H54 (cell line): ENCODE measurements at regions not wholly inside any gene's neighbourhood (a gene's known extent, or its start where the extent isn't known, plus 50 kb on each side); places are given as distances from the start of the nearest gene placed in this dataset.
"Not testable (repeated sequence)": the region's sequence is repeated elsewhere in the genome, so short reads cannot be mapped to it uniquely, and the experiment has no call there.

Experiments used
- DNase-seq: peaks from one replicate; pipeline ENCODE4 v3.0.0; 2011; ENCODE audit warnings: low spot score, mixed read lengths; ENCODE audit not compliant: insufficient read length
- FAIRE-seq: peaks from 3 replicates; lab custom pipeline; 2011; peaks lifted over from hg19 to GRCh38; lab: Jason Lieb, UNC
- POLR2A ChIP-seq: IDR thresholded peaks from 2 replicates; pipeline ENCODE4 v1.6.1; 2011; ENCODE audit warnings: low read depth, mild to moderate bottlenecking, low read length

DNA sequence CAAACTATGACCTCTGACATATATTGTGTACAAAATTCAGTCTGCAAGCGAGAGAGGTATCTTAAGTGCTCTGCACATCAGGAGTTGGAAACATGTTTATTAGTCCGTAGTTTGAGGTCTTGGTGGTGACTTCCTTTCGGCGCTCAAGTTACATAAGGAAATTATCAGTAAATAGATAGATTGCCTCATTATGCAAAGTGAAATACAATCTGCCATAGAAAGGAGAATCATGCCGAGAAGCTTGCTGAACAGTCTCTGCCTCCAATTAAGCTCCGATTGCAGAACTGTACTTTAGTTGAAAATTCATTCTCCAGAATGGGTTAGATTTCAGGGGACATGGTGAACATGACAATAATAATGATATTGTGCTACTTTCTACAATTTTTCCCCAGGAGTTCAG lies 271.8 kb downstream of the BRINP2 start:
- no peak for FAIRE-seq
- no peak for TF ChIP-seq POLR2A
- DNase-seq = no peak

DNA sequence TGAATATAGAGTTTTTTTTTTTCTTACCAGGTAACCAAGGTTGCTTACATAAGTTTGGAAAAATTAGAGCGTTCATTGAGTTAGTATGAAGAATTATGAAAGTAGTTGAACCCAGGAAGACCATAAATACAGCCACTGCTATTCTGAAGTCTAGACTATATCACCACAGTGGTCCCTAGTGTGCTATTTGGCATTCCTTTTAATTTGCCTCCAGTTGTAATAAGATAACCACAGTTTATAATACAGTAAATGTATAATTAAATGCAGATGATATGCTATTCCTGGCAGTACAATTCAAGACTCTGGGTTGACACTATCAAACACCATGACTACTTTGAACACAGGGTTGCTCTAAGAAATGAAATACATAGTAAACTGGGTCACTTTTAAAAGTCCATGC lies 270.5 kb downstream of the BRINP2 start:
- DNase-seq (no peak), FAIRE-seq (no peak)
- no peak for TF ChIP-seq POLR2A

DNA sequence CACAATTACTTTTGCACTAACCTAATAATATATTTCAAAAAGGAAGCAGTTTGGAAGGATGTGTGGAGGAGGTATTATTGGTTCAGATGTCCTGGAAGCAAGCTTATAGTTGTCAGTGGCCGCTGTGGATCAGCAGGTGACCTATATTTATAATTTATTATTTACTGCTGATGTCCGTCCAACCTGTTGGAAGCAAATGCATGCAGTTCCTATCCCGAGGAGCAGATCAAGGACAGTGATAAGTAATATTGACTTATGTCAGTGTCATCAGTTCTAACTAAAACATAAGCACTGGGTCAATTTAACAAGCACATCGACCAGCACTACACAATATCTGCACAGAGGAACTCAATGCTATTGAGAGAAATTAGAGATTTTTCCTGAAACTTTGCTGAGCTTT lies 270.1 kb downstream of the BRINP2 start:
- no peak for DNase-seq
- FAIRE-seq = no peak
- TF ChIP-seq POLR2A = no peak

DNA sequence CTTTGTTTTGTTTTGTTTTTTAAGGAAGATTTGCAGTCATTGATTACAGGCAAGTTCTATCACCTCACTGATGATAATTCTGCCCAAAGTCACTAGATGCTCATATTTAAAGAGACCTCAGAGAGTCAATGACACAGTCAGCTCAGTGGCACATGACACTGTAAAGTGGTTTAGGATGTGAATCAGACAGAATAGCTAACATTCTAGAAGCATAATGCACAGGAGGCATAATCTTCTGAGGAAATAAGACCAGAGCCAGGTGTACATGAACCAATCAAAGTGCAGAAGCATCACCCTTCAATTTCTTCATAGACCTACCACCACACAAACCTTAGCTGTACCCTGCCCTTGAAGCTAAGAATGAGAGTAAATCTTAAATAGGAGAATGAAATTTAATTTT lies 268.5 kb downstream of the BRINP2 start:
- FAIRE-seq = no peak
- no peak for TF ChIP-seq POLR2A

DNA sequence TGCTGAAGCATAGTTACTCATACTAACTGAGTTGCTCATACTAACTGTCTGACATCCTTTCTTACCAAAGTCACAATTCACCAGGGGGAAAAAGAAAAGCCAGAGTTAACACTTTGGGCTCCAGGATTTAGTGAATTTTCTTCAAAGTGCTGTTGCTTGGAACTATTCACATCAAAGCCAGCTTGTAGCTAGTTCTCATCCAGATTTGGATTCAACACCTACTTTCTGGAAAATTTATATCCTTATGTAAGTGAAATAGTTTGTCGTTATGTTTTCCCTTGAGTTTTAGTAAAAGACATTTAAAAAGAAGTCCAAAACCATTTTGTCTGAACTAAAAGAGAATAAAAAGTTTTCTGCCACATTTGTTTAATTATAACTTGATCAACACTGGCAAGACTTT lies 264.6 kb downstream of the BRINP2 start:
- DNase-seq (no peak), FAIRE-seq (no peak)
- TF ChIP-seq POLR2A = no peak

More for the DNA sequence above, 268.5 kb downstream of the BRINP2 start:
- no peak for DNase-seq

DNA sequence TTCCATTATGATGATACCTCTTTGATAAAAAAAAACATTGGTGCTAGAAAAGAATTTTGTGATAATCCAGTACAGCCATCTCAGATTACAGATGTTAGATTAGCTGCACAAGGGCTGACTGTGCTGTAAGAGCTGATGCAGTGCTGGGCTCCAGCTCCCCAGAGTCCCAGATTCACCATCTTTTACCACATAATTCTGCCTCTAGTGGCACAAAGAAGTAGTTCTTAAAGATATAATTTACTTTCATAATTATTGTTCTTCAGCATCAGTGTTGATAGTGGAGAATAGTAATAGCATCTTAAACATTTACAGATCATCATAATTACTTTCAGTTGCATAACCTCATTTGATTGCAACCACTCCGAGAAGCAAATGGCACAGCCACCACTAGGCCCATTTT lies 262.1 kb downstream of the BRINP2 start:
- TF ChIP-seq POLR2A = no peak

DNA sequence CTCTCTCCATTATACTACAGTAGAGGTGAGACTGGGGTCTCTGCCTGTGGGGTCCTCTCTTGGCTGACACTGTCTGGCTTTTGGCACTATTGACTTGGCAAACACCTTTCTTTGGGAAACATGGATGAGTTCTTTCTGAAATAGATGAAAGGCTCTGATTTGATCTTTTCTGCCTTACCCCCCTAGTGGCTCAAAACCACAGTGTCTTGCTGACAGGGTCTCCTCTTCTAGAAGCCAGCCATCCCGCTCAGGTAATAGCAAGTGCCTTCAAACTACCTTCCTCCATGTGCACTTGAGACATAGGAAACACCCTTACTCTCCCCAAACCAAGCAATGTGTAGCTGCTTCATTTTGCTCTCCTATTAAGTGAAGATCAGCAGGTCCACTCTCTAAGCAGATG lies 260.4 kb downstream of the BRINP2 start:
- FAIRE-seq (no peak), DNase-seq (no peak)
- TF ChIP-seq POLR2A = no peak

More for the DNA sequence above, 262.1 kb downstream of the BRINP2 start:
- FAIRE-seq (no peak), DNase-seq (no peak)

DNA sequence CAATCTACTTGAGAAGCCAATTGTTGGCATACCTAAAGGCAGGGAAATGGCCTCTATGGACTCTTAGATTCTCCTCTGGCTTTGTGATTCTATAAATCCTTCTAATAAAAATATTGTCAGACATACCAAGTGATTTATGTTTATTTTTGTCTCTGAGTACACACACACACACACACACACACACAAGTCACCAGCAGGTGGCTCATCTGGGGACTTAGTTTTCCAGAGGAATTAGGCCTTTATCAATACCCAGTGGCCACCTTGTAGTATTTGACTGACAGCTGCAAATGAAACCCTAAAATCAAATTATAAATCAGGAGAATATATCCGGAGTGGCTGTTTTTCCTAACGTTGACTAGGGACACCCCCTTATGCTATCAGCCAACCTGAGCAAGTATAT lies 258.5 kb downstream of the BRINP2 start:
- FAIRE-seq = no peak
- DNase-seq = no peak
- TF ChIP-seq POLR2A = no peak

DNA sequence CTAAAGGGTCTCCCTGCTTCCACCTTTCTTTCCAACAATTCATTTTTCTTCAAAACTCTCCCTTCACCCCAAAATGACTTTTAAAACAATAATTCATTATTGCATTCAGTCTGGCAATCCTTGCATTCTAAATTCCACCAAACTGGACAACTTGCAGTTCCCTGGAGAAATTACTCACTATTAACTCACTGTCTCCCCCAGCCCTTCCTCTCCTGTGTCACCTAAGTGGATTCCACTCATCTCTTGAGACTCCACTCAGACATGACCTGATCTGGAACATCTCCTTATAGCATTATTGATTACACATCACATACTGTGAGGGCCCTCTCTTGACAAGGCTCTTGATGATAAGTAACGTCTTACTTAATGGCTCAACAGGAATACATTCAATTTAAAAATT lies 257.1 kb downstream of the BRINP2 start:
- TF ChIP-seq POLR2A = no peak
- DNase-seq = no peak
- no peak for FAIRE-seq

DNA sequence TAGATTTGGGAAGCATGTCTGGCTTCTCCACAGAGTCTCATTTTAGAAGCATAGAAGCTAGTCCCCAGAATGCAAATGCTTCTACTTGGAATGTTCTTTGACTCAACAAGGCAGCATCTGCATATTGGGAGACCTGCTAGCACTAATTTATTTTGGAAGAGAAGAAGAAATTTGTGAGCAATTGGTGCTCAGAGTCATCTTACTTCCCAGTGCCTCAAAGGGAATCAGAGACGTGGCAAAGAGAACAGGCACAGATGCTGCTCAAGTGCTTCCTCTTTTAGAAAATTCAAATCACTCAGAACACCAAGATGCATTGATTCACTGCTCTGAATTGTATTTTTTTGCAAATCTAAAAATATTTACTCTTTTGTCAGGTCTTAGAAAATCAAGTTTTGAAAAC lies 255.7 kb downstream of the BRINP2 start:
- no peak for TF ChIP-seq POLR2A
- DNase-seq (no peak), FAIRE-seq (no peak)

DNA sequence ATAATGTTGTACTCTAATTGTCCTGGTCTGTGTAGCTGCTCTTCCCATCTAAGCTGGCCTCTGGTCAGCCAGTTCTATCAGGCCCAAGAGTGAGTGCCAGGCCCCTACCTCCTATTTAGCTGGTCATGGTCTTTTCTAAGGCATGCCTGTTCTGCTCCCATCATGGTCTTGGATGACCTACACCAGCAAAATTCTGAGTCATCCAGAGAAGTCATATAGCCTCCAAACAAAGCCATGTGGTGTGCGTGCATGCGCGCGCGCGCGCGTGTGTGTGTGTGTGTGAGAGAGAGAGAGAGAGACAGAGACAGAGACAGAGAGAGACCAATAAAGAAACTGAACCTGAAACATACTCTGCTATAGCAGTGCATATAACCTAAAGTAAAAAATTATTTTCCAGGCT lies 254.4 kb downstream of the BRINP2 start:
- no peak for TF ChIP-seq POLR2A
- FAIRE-seq (no peak), DNase-seq (no peak)

DNA sequence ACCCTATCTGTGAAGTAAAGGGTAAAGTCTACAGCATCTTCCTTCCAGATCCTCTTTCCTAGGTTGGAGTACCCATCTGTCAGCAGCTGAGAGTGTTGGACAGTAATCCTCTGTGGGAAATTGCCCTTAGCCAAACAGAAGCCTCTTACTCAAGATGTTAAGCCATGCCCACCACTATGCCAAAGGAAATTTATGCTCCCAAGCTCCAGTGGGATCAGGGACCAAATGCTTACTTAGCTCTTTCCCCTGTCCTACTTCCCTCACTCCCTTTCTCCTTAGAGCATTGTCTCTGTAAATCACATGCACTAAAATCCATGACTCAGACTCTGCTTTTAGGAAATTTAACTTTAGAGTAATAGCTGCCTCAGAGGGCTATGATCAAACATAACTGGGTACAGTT lies 254.0 kb downstream of the BRINP2 start:
- no peak for TF ChIP-seq POLR2A
- FAIRE-seq (no peak), DNase-seq (no peak)

DNA sequence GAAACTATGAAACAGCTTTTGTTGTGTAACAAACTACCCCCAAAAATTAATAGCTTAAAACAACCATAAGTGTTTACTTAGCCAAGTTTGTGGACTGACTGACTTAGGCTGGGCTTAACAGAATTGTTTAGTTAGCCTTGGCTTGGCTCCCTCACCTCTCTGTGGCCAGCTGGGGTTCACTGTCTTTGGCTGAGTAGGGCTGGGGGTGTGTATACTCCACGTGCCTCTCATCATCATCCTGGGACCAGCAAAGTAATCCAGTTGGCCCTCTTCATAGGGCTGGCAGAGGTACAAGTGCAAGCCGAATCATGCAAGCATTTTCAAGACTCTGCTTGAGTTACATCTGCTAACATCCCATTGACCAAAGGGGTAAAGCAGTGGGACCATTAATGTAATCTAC lies 252.3 kb downstream of the BRINP2 start:
- DNase-seq (no peak), FAIRE-seq (no peak)
- TF ChIP-seq POLR2A = no peak

DNA sequence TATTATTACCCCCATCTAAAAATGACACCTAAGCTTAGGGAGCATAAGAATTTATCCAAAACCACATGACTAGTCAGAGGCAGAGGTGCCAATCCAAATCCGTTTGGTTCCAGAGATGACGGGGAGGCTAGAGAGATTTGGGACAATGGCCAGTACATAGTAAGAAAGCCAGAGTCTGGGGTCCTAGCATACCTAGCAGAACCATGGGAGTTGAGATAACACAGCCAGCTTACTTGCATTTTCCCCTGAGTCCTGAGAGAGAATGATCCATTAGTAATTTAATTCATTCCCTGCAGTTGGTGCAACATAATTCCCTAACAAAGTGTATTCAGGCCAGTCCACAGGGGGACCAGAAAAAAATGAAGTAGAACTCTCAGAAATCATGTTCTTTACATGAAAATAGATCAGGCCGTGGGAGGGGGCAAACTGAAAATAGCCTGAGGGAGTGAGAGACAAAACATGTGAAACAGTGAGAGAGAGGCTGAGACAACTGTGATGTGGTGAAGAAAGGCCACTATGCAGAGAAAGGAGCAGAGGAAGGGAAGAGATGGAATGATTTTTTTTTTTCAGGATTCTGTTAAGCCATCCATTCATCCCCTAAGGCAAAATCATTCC lies 243.3 kb downstream of the BRINP2 start:
- DNase-seq (no peak), FAIRE-seq (no peak)
- TF ChIP-seq POLR2A = no peak

DNA sequence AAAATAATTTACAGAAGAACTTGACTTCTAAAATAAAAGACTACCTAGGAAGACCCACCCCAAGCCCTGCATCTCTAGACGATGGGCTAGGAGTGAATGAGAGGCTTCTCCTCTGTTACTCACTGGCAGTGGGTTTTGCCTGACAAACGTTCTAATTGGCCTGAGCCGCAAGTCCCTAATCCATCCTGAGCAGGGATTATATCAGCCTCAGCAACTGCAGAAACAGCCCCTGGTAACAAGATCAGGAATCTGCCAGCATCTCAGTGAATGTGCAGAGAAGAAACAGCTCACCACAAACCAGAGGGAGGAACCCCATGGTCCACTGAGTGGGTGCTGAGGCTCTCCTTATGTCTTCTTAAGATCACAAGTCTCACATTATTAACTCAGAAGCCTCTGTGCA lies 240.6 kb downstream of the BRINP2 start:
- FAIRE-seq (no peak), DNase-seq (no peak)
- TF ChIP-seq POLR2A = no peak

DNA sequence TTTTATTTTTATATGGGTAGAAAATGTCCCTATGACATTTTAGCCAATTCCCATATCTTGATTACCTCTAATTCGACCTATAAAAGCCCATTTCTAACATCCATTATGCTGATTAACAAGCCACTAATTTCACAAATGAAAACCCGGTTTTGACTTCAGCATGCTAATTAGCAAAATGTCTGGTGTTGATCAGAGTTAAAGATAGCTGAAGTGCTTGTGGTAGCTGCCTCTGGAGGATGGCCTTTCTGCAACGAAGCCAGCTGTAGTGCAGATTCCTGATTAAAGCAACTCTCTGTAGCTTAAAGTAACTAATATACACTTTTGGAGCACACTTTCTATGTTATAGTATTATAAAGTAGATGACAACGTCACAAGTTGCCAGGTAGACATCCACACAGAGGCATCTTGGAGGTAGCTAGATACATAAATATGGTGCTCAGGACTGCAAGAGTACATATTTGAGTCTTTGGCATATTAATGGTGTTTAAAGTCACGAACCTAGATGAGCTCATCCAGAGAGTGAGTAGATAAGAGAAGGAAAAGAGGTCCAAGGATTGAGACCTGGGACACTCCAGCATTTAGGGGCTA lies 239.5 kb downstream of the BRINP2 start:
- DNase-seq (no peak), FAIRE-seq (no peak)
- TF ChIP-seq POLR2A = no peak

DNA sequence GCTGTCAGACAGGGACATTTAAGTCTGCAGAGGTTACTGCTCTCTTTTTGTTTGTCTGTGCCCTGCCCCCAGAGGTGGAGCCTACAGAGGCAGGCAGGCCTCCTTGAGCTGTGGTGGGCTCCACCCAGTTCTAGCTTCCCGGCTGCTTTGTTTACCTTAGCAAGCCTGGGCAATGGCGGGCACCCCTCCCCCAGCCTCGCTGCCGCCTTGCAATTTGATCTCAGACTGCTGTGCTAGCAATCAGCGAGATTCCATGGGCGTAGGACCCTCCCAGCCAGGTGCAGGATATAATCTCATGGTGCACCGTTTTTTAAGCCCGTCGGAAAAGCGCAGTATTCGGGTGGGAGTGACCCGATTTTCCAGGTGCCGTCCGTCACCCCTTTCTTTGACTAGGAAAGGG lies 235.6 kb downstream of the BRINP2 start:
- FAIRE-seq = not testable (repeated sequence)

More for the DNA sequence above, 235.6 kb downstream of the BRINP2 start:
- DNase-seq = not testable (repeated sequence)
